ENCODE measurements at regions not wholly inside any gene's neighbourhood (a gene's known extent, or its start where the extent isn't known, plus 50 kb on each side); places are given as distances from the start of the nearest gene placed in this dataset.

DNA sequence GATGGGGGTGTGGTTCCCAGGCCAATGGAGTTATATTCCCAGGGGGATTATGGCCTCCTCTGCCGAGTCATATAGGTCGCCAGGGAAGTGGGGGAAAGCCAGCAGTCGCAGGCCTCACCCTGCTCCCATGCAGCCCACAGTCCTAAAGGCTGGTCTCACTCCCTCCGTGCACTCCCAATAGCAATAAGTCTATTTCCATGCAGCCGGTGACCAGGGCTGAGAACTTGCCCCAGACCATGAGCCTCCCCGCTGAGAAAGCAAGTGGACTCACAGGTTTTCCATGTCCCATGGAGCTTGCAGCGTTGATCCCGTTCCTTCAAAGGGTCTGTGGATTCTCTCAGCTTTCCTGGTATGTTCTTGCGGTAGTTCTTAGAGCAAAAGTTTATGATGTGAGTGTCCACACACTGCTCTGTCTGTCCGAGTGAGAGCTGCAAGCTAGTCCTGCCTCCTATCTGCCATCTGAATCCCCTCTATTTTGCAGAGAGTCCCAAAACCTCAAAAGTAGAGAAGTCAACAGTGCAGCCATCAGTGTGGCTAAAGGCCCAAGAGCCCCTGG lies 81.7 kb upstream of the TMPRSS2 start:
- H3K4me1 ChIP-seq (ENCODE audit: insufficient read depth, low read length), result no peaks in the 10 kb centered on the region

DNA sequence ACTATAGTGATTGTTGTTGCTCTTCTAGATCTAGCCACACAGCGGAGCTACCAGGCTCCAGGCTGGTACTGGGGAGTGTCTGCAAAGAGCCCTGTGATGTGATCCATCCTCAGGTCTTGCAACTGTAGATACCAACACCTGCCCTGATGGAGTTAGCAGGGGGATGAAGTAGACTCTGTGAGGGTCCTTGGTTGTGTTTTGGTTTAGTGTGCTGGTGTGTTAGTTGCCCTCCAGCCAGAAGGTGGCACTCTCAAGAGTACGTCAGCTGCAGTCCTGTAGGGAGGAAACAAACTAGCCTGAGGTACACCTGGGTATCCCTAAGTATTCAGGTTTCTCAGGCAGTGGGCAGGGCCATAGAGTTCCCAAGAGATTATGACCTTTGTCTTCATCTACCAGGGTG lies 81.2 kb upstream of the TMPRSS2 start:
- peaks cover 6% of the 10 kb centered on the region for H3K27me3 ChIP-seq (ENCODE audit: insufficient read depth, low read length)
- H3K36me3 ChIP-seq (ENCODE audit: insufficient read depth, low read length), result no peaks in the 10 kb centered on the region
- no peak overlapping the region for H2AFZ ChIP-seq (ENCODE audit: low read depth, low read length)
- H3K9me3 ChIP-seq (ENCODE audit: low read length), result no peaks in the 10 kb centered on the region
- H3K4me3 ChIP-seq (ENCODE audit: low read length), result no peak overlapping the region
- no peaks in the 10 kb centered on the region for H3K4me1 ChIP-seq (ENCODE audit: insufficient read depth, low read length)

More for the DNA sequence above, 81.7 kb upstream of the TMPRSS2 start:
- H3K36me3 ChIP-seq (ENCODE audit: insufficient read depth, low read length), result no peaks in the 10 kb centered on the region
- H2AFZ ChIP-seq (ENCODE audit: low read depth, low read length), result no peak overlapping the region
- no peak overlapping the region for H3K4me3 ChIP-seq (ENCODE audit: low read length)
- H3K9me3 ChIP-seq (ENCODE audit: low read length), result no peaks in the 10 kb centered on the region
- H3K27me3 ChIP-seq (ENCODE audit: insufficient read depth, low read length), result peaks cover 6% of the 10 kb centered on the region

DNA sequence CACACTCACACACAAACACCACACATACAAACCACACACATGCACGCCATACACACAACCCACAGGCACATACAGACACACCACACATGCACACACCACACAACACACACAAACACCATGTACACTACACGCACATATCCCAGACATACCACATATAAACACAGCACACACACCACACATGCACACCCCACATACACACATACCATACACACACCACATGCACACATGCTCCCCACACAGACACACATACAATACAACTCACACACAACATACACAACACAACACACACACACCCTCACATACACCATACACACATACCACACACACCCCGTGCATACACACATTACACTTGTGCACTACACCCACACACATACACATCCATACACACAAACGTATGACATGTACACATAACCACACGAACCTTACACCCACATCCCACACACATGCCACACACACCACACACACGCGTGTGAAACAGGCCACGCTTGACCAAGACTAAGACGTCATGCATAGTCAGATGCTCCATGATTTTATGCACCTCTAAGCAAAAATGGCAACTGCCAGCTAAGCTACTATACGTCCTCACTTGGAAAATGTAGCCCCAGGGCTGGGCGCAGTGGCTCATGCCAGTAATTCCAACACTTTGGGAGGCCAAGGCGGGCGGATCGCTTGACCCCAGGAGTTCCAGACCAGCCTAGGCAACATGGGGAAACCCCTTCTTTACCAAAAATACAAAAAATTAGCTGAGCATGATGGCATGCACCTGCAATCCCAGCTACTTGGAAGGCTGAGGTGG lies 77.4 kb upstream of the TMPRSS2 start:
- no peak overlapping the region for H3K4me3 ChIP-seq (ENCODE audit: low read length)
- no peaks in the 10 kb centered on the region for H3K36me3 ChIP-seq (ENCODE audit: insufficient read depth, low read length)
- no peaks in the 10 kb centered on the region for H3K9me3 ChIP-seq (ENCODE audit: low read length)
- no peaks in the 10 kb centered on the region for H3K4me1 ChIP-seq (ENCODE audit: insufficient read depth, low read length)
- H3K27me3 ChIP-seq (ENCODE audit: insufficient read depth, low read length), result no peaks in the 10 kb centered on the region
- H2AFZ ChIP-seq (ENCODE audit: low read depth, low read length), result no peak overlapping the region

DNA sequence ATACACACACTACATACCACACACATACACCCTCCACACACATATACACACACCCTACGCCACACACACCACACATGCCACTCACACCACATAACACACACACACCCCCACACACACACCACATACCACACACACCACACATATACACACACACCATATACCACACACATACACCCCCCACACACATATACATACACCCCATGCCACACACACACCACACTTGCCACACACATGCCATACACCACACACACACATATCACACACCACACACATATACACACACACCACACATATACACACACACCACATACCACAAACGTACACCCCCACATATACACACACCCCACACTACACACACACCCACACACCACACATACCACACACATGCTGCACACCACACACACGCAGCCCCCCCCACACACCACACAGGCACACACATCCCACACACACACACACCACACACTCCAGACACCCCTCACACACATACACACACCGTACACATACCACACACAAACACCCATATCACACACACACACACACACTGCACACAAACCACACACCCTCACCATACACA lies 76.7 kb upstream of the TMPRSS2 start:
- Histone ChIP-seq H3K27me3 (ENCODE audit: insufficient read depth, low read length) (no peaks in the 10 kb centered on the region), H3K9me3 (ENCODE audit: low read length) (no peaks in the 10 kb centered on the region), H3K4me3 (ENCODE audit: low read length) (no peak overlapping the region), H3K4me1 (ENCODE audit: insufficient read depth, low read length) (no peaks in the 10 kb centered on the region), H3K36me3 (ENCODE audit: insufficient read depth, low read length) (no peaks in the 10 kb centered on the region), H2AFZ (ENCODE audit: low read depth, low read length) (no peak overlapping the region)

DNA sequence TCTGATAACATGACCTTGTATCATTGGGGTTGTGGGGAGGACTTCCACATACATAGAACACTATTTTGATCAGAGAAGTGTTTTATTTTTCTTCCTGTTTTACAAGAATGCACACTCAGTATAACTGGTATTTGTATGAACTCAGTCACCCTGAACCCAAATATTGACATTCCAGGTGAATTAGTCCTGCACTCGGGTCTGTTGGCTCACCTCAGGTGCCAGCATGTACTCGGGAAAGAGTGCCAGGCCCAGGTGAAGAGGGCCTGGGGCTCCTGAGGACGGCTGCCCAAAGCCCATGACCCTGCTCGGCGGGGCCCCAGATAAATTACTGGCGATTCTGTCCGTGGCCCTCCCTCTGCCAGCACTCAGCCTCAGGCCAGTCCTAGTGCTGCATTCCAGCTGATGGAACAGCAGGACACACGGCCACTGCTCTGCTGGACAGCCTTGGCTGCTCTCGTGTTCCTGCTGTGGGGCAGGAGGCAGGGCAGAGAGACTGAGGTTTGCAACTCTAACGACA lies 75.4 kb upstream of the TMPRSS2 start:
- no peaks in the 10 kb centered on the region for H3K9me3 ChIP-seq (ENCODE audit: low read length)
- H3K27me3 ChIP-seq (ENCODE audit: insufficient read depth, low read length), result no peaks in the 10 kb centered on the region
- H3K36me3 ChIP-seq (ENCODE audit: insufficient read depth, low read length), result no peaks in the 10 kb centered on the region
- H2AFZ ChIP-seq (ENCODE audit: low read depth, low read length), result no peak overlapping the region
- H3K4me3 ChIP-seq (ENCODE audit: low read length), result no peak overlapping the region
- no peaks in the 10 kb centered on the region for H3K4me1 ChIP-seq (ENCODE audit: insufficient read depth, low read length)

DNA sequence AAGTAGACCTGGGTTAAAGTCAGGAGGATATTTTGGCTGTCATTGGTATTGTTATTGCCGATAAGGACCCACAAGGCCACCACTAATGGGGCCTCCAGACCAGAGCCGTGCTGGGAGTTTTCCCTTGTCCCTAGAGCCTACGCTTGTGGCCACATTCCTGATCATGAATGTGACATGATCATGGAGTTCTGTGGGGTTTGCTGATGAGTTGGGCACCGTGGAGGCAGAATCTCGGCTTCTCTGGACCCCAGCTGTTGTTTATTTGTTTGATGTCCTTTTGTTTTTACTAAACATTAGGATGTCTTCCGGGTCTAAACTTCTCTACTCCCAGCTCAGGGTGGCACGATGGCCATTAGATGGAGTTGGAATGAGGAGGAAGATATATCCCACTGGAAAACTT lies 74.9 kb upstream of the TMPRSS2 start:
- no peaks in the 10 kb centered on the region for H3K4me1 ChIP-seq (ENCODE audit: insufficient read depth, low read length)
- H3K4me3 ChIP-seq (ENCODE audit: low read length), result no peak overlapping the region
- no peak overlapping the region for H2AFZ ChIP-seq (ENCODE audit: low read depth, low read length)
- H3K27me3 ChIP-seq (ENCODE audit: insufficient read depth, low read length), result no peaks in the 10 kb centered on the region
- no peaks in the 10 kb centered on the region for H3K9me3 ChIP-seq (ENCODE audit: low read length)
- no peaks in the 10 kb centered on the region for H3K36me3 ChIP-seq (ENCODE audit: insufficient read depth, low read length)

DNA sequence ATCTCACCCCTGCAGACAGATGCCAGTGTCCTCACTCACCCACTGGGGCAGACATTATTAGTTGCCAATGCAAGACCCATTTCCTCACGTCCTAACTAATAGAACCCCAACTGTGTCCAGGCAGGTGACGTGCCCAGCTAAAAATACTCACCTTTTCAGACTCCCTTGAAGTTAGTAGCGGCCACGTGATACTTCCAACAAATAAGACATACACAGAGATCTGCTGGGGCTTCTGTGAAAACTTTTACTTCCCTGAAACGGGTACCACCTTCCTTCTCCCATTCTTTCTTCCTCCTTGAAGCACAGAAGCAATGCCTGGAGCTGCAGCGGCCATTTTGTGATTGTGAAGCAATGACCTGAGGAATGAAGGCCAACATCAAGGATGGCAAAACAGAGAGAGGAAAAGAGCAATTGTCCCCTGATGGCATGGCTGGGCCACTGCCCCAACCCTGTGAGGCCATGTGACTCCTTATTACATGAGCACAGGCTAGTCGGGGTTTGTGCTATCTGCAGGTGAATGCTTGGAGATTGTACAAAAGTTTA lies 74.4 kb upstream of the TMPRSS2 start:
- H3K4me1 ChIP-seq (ENCODE audit: insufficient read depth, low read length), result no peaks in the 10 kb centered on the region
- no peaks in the 10 kb centered on the region for H3K27me3 ChIP-seq (ENCODE audit: insufficient read depth, low read length)
- H2AFZ ChIP-seq (ENCODE audit: low read depth, low read length), result no peak overlapping the region
- H3K4me3 ChIP-seq (ENCODE audit: low read length), result no peak overlapping the region
- no peaks in the 10 kb centered on the region for H3K9me3 ChIP-seq (ENCODE audit: low read length)
- no peaks in the 10 kb centered on the region for H3K36me3 ChIP-seq (ENCODE audit: insufficient read depth, low read length)

DNA sequence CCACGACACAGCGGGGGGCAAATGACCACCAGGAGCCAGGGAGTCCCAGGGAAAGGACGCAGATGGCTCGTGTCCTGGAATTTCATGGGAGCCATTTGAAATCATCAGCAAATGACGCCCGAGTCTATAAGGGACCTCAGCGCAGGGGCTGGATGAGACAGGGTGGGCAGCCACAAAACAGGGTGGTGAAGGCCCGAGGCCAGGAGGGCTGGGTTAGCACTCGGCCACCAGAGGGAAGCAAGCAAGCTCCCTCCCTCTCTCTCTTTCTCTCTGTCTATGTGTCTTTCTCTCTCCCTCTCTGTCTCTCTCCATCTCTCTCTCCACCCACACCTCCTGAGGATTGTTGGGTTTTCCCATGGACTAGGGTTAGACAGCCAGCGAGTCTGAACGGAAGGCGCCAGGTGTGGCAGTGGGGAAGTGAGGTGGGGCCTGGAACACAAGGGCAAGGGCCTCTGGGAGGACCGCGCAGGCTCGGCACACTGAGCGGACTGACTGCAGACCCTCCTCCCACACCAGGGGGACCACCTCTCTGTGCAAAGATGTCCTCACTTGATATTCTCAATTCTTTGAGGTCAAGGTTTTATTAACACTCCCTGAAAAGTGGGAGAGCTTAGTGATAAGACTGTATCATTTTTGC lies 73.8 kb upstream of the TMPRSS2 start:
- Histone ChIP-seq H3K9me3 (ENCODE audit: low read length) (no peaks in the 10 kb centered on the region), H3K36me3 (ENCODE audit: insufficient read depth, low read length) (no peaks in the 10 kb centered on the region), H3K27me3 (ENCODE audit: insufficient read depth, low read length) (no peaks in the 10 kb centered on the region), H3K4me1 (ENCODE audit: insufficient read depth, low read length) (no peaks in the 10 kb centered on the region), H2AFZ (ENCODE audit: low read depth, low read length) (no peak overlapping the region), H3K4me3 (ENCODE audit: low read length) (no peak overlapping the region)

DNA sequence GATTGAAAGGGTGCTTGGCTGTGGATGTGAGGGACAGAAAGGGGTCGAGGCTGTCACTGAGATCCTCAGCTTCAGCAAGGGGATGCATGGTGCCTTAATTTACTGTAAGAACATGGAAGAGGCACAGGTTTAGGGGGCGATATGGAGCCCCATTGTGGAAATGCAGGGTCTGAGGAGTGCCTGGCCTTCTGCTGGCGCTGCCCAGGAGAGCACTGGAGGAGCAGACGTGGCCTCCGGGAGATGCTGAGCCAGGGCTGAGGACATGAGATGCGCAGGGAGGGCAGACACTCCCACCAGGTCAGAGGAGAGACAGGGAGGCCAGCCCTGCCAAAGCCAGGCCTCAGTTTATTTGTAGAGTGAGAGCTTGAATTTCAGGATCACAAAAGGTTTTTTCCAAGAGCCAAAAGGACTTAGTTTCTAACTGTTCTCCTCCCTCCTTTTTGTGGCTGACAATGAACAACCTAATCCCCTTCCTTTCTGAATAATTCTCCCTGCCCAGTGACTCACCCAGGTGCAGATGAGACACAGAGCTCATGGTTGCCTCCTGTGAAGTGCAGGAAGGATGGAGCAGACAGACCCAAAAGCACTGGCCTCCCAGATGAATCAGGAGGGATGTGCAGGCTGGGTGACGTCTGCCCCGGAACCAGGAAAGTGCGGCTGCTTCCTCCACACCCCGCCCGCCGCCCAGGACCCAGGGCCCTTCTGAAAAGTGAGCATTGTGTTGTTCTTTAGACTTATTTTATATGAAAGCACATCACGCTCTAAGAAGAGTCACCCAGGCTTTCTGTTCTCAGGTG lies 73.0 kb upstream of the TMPRSS2 start:
- no peak overlapping the region for H2AFZ ChIP-seq (ENCODE audit: low read depth, low read length)
- H3K9me3 ChIP-seq (ENCODE audit: low read length), result no peaks in the 10 kb centered on the region
- H3K4me1 ChIP-seq (ENCODE audit: insufficient read depth, low read length), result no peaks in the 10 kb centered on the region
- no peaks in the 10 kb centered on the region for H3K27me3 ChIP-seq (ENCODE audit: insufficient read depth, low read length)
- H3K36me3 ChIP-seq (ENCODE audit: insufficient read depth, low read length), result no peaks in the 10 kb centered on the region
- no peak overlapping the region for H3K4me3 ChIP-seq (ENCODE audit: low read length)

DNA sequence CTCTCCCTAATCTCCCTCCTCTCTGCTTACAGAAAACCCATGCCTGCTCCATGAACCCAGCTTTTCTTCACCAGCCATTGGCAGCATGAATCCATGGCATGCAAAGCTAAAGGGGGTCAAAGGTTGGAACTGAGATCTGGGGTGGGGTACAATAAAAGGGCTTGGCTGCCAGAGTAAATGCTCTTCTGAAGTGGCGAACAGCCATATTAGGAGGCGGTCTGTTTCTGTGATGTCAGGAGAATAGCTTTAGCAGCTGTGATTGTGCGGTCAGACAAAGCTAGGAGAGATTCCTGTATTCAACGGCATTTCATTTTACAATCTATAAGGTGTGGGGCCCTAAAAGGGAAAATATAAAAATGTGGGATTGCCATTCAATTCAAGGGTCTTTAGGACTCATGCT lies 71.7 kb upstream of the TMPRSS2 start:
- Histone ChIP-seq H3K4me3 (ENCODE audit: low read length) (no peak overlapping the region), H3K36me3 (ENCODE audit: insufficient read depth, low read length) (no peaks in the 10 kb centered on the region), H3K4me1 (ENCODE audit: insufficient read depth, low read length) (no peaks in the 10 kb centered on the region), H2AFZ (ENCODE audit: low read depth, low read length) (no peak overlapping the region), H3K27me3 (ENCODE audit: insufficient read depth, low read length) (no peaks in the 10 kb centered on the region), H3K9me3 (ENCODE audit: low read length) (no peaks in the 10 kb centered on the region)

DNA sequence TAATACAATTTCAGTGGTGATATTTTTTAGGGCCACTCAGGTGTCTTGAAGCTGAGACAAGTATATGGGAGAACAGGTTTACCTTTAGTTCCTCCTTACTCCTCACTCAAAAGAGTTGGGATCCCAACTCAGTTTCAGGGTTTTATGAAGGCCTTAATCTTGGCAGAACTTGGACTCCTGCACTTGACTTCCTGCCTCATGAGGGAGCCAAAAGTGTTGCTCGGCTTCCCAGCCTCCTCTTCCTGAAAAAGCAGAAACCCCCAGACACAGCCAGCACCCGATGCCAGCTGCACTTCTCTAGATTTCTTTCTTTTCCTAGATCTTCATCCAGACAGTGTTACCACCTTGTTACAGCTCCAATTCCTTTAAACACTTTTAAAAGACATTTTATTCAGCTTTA lies 70.8 kb upstream of the TMPRSS2 start:
- Histone ChIP-seq H3K4me3 (ENCODE audit: low read length) (no peak overlapping the region), H3K9me3 (ENCODE audit: low read length) (no peaks in the 10 kb centered on the region), H2AFZ (ENCODE audit: low read depth, low read length) (no peak overlapping the region), H3K36me3 (ENCODE audit: insufficient read depth, low read length) (no peaks in the 10 kb centered on the region), H3K27me3 (ENCODE audit: insufficient read depth, low read length) (no peaks in the 10 kb centered on the region), H3K4me1 (ENCODE audit: insufficient read depth, low read length) (no peaks in the 10 kb centered on the region)

DNA sequence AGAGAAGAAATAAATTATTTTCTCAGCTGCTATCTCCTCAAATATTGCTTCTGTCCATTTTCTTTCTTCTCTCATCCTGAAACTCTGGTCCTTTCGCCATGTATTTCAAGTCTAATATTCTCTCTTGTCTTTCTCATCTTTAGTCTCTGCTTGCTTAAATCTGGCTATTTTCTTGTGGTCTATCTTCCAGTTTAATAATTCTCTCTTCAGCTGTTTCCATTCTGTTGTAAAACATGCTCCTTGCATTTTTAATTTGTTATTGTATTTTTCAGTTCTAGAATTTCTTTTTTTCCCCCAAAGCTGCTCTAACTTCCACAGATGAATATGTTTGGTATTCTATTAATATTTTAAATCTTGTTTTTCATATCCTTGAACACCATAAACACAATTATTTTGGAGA lies 70.1 kb upstream of the TMPRSS2 start:
- no peaks in the 10 kb centered on the region for H3K36me3 ChIP-seq (ENCODE audit: insufficient read depth, low read length)
- H3K4me3 ChIP-seq (ENCODE audit: low read length), result no peak overlapping the region
- no peaks in the 10 kb centered on the region for H3K4me1 ChIP-seq (ENCODE audit: insufficient read depth, low read length)
- H3K27me3 ChIP-seq (ENCODE audit: insufficient read depth, low read length), result no peaks in the 10 kb centered on the region
- H3K9me3 ChIP-seq (ENCODE audit: low read length), result no peaks in the 10 kb centered on the region
- no peak overlapping the region for H2AFZ ChIP-seq (ENCODE audit: low read depth, low read length)
